ENCODE measurements at regions not wholly inside any gene's neighbourhood (a gene's known extent, or its start where the extent isn't known, plus 50 kb on each side); places are given as distances from the start of the nearest gene placed in this dataset.
"Not testable (repeated sequence)": the region's sequence is repeated elsewhere in the genome, so short reads cannot be mapped to it uniquely, and the experiment has no call there.

GRCh38 chr14:53380052-53380866 lies 227.1 kb upstream of the DDHD1 start:
- DNase-seq: no peak

- no peak for DNase-seq
Measured at GRCh38 chr14:53378142-53378541, 225.0 kb upstream of the DDHD1 start.

GRCh38 chr14:53376064-53376463 lies 222.9 kb upstream of the DDHD1 start:
- DNase-seq: no peak

DNA sequence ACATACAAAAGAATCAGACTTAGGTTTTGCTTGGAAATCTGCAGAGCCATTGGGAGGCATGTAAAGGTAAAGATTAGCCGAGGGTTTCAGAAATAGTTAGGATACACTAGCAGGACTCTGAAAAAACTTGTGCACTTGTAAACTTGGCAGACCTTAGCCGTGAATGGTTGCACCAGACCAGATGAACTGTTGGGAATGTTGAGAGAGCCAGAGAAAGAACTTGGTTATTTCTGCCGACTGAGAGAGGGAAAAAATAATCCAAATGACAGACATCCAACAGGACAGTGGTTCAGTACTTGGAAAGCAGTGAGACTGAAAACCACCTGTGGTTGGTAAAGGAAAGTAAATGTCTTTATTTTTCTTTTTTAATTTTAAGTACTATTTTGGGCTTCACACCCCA lies 222.5 kb upstream of the DDHD1 start:
- DNase-seq: no peak

DNA sequence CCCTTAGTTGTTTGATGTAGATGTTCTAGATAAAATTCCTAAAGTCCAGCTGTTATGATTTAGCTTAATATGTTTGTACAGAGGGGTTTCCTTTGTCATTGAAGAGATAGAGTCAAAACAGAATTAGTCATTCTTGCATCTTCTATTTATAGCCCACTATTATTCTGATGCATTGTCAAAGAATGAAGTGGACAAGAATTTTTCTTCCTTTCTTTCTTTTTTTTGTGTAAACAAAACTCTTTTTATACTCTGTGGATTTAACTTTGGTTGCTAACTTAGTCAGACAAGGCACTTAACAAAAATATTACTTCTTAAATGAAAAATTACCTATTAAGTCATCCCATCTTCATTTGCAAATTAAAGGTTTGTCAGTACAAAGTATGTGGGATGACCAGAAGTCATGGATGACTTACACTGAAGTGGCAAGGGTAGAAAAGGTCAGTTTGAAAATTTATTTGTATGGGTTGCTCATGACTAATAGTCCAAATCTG lies 215.6 kb upstream of the DDHD1 start:
- no peak for DNase-seq

- DNase-seq: no peak
Measured at GRCh38 chr14:53368066-53368465, 214.9 kb upstream of the DDHD1 start.

- DNase-seq: no peak
Measured at GRCh38 chr14:53367644-53368026, 214.5 kb upstream of the DDHD1 start.

DNA sequence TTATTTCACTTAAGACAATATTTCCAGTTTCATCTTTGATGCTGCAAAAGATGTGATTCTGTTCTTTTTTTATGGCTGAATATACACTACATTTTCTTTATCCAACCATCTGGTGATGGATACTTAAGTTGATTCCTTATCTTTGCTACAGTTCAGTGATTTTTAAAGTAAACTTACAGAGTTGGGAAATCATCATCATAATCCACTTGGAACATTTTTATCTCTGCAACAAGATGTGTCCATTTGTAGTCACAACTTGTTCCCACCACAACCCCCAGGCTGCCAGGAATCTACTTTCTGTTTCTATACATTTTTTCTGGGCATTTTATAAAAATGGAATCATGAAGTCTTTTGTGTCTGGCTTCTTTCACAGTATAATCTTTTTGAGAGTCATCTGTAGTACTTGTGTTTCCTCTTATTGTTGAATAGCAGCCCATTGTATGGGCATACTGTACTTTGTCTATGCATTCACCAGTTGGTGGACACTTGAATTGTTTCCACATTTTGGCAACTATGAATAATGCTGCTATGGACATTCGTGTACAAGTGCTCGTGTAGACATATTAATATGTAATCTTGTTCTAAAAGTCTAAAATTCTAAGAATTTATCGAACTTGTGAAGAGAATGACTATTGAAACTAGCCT lies 212.5 kb upstream of the DDHD1 start:
- DNase-seq: no peak

GRCh38 chr14:53362916-53363315 lies 209.8 kb upstream of the DDHD1 start:
- DNase-seq: not testable (repeated sequence)

DNA sequence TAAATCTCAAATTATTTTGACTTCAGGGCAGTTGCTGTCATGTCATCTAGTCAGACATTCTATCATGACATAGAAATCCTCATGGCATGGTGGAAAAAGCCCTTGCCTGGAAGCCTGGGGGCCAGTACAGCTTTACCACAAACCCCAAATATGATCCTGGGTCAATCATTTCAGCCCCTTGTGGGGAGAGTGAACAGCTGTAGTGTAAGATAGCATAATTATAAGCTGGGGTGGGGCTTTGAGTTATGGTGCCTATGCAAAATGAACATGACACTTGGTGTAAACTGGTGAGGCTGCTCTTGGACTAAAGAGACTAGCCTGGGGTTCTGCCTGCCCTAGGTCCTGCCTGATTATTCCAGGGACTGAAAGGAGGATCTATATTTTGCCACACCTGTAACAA lies 207.7 kb upstream of the DDHD1 start:
- no peak for DNase-seq

- no peak for DNase-seq
Measured at GRCh38 chr14:53358166-53358565, 205.0 kb upstream of the DDHD1 start.

DNA sequence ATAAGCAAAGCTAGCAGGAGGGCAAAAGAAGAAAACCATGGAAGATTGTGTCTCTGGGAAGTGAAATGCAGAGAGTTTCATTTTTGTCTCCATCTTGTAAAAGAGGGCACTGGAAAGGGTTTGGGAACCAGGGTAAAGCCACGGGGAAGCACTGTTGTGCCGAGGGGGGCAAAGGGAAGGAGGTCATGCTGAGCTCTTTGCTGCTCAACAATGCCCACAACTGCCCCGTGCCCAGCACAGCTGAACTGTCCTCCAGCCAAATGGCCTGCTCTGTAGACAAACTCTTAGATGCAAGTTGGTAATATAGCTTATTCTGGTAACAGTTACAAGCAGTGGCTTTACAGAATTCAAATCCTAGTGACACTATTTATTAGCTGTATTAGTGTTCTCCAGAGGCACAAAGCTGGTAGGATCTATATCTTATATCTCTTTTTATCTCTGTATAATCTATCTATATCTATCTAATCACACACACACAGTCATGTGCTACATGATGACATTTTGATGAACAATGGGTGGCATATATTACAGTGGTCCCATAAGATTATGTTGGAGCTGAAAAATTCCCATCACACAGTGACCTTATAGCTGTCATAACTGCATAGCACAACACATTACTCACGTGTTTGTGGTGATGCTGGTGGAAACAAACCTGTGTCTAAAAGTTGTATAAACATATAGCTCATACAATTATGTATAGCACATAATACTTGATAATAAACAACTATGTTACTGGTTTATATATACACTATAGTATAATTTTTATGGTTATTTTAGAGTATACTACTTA lies 203.4 kb upstream of the DDHD1 start:
- no peak for DNase-seq

DNA sequence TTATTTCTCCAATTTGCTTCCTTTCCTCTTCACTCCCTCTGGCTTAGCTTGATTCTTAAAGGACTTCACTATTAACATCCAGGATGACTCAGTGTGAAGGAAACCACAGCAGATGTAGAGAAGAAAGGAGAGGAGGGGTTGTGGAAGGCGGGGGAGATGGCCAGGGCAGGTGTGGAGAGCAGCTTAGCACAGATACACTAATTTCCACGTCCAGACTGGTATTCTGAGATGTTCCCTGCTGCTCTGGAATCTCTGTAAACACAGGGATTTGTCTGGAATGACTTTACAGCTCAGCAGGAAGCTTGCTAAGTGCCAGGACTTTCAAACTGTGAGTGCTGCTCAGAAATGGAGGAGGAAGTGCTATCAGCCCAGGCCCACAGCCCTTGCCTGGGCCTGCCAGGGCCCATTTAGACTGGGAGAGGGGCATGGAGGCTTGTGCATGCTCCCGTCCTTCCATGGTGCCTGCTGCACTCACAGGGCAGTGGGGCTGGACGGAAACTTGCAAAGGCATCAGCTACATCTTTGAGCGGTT lies 202.5 kb upstream of the DDHD1 start:
- DNase-seq: no peak

GRCh38 chr14:53354336-53354735 lies 201.2 kb upstream of the DDHD1 start:
- DNase-seq: no peak

GRCh38 chr14:53350866-53351265 lies 197.7 kb upstream of the DDHD1 start:
- no peak for DNase-seq

GRCh38 chr14:53350429-53350828 lies 197.3 kb upstream of the DDHD1 start:
- DNase-seq: no peak

DNA sequence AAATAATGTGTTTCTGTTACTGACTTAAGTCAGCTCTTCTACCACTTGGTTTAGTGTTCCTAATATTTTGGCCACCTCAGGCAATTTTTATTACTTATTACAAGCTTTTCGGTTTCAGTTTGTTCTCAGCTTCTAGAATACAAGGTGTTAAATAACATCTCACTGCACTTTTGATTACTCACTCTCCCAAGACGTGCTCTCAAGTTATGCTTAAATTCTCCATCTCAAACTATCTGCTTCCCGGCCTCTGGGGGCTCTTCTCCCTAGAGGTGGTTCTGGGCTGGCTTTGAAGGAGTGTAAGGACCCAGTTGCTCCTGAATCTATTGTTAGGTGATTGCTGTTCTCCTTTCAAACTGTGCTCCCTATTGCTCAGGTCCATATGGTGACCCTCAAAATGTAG lies 193.9 kb upstream of the DDHD1 start:
- DNase-seq: no peak

DNA sequence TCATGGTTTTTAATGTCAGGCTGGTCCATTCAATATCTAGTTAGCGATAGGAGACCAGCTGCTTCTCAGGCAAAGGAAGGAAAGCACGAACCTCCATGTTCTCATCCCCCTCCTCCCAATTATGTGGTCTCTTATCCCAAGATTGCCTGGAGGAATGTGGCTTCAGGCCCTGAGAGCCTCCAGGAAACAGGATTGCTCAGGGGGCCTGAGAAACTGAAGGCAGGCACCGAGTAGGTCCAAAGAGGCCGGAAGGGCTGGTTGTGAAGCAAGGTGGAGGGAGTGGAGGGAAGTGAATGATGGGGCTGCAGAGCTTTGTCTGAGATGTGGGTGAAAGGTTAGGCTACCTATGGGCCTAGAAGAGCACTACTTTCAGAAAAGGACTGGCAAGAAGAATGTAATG lies 188.2 kb upstream of the DDHD1 start:
- no peak for DNase-seq

GRCh38 chr14:53338192-53338591 lies 185.1 kb upstream of the DDHD1 start:
- no peak for DNase-seq

DNA sequence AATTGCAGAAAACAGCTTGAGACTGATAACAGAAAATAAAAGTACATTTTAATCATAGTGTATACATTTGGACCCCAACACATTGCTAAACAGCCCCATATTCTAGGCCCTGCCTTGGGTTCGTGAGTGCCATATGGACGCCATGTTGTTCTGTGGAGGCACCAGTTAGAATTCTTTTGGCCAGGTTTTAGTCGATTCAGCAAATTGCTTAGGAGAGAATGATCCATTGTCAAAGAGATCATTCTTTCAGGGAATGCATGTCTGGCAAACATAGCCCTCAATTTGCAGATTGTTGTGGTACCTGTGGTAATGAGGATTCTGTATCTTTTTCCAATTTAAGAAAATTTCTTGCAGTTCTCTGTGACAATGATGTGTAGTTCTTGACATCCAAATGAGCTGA lies 183.6 kb upstream of the DDHD1 start:
- DNase-seq: no peak

DNA sequence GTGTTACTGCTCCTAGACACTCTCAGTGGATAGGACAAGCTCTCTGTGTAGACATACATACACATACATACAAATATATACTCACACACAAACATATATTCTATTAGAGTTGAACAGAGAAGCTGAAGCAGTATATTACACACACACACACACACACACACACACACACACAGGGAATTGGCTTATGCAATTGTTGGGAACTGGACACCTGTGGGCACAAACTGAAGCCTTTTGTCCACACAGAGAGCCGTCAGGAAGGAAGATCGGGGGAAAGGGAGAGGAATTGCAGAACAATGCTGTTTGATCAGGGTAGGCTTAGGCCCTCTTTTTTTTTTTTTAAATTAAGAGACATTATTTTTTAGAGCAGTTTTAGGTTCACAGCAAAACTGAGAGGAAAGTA lies 180.7 kb upstream of the DDHD1 start:
- DNase-seq: no peak

GRCh38 chr14:53331921-53332320 lies 178.8 kb upstream of the DDHD1 start:
- DNase-seq: no peak

DNA sequence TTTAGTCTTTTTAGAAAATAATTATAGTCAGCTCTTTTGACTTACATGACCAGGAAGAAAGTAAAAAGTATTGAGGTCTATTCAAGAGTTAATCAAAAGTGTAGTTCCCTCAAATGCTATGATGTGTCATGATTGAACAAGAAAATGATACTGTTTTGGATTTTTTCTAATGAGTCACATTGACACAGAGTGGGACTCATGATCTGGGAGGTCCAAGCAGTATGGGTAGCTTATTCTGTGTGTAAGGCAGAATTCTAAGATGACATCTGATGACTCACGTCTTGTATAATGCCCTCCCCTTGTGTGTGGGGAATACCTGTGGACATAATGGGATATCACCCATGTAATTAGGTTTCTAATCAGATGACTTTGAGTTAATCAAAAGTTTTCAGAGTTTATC lies 178.1 kb upstream of the DDHD1 start:
- no peak for DNase-seq

DNA sequence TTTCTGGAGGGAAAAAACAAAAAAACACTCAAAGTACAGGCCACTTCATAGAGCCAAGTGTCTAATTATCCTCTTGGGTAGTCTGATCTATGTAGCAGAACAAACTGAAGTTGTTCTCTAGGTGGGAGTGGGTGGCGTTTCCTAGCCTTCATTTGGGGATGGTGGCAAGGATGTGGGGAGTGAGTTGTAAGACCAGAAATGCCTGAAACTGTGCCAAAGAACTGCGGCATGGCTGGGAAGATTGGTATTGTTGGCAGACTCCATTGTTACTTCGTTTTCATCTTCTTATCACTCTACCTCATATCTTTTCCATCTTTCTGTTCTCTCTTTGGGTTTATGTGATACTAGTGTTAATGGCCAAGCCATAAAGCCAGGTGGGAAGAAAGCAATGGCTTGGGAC lies 177.3 kb upstream of the DDHD1 start:
- no peak for DNase-seq
